Posterior cingulate gyrus (tissue), 11 donors: ENCODE measurements at regions not wholly inside any gene's neighbourhood (a gene's known extent, or its start where the extent isn't known, plus 50 kb on each side); places are given as distances from the start of the nearest gene placed in this dataset.
A peak's percentile ranks its signal among the peaks of the same experiment; 100 is the strongest.
"Not testable (repeated sequence)": the region's sequence is repeated elsewhere in the genome, so short reads cannot be mapped to it uniquely, and the experiment has no call there.

Experiments
- DNase-seq, 10 donors: peaks; one replicate each; pipeline versions ENCODE4 v3.0.0 to v3.0.0-alpha.2; 2020 to 2021; ENCODE audit warnings: mixed read lengths in 3 of 10
- intact Hi-C: fragments of 100-400 bp; cut with DNase I; formaldehyde crosslinking; loops from one replicate; pipeline ENCODE4 v1.15.1; 2023

GRCh38 chr15:36191459-36191858 lies 388.0 kb upstream of the CDIN1 start:
- intact Hi-C loops: no loop called here
- DNase-seq: no peak

- intact Hi-C loops: not testable (repeated sequence)
- peak in 1 of 10 donors; percentile 37 for DNase-seq
These were observed 383.9 kb upstream of the CDIN1 start for GRCh38 chr15:36195361-36196007.

GRCh38 chr15:36208868-36209582 lies 370.4 kb upstream of the CDIN1 start:
- intact Hi-C loops: no loop called here
- no peak for DNase-seq

GRCh38 chr15:36210426-36210825 lies 369.0 kb upstream of the CDIN1 start:
- intact Hi-C loops: no loop called here

GRCh38 chr15:36218322-36218721 lies 361.1 kb upstream of the CDIN1 start:
- intact Hi-C loops: no loop called here
- no peak for DNase-seq

More at GRCh38 chr15:36210426-36210825, 369.0 kb upstream of the CDIN1 start:
- no peak for DNase-seq

- DNase-seq: no peak
- intact Hi-C loops: no loop called here
These were observed 360.4 kb upstream of the CDIN1 start for GRCh38 chr15:36218991-36219390.

- intact Hi-C loops: no loop called here
- no peak for DNase-seq
These were observed 357.4 kb upstream of the CDIN1 start for GRCh38 chr15:36221992-36222391.

- no peak for DNase-seq
- intact Hi-C loops: no loop called here
These were observed 348.6 kb upstream of the CDIN1 start for GRCh38 chr15:36230776-36231175.

GRCh38 chr15:36232491-36232890 lies 346.9 kb upstream of the CDIN1 start:
- intact Hi-C loops: no loop called here

GRCh38 chr15:36234743-36235142 lies 344.7 kb upstream of the CDIN1 start:
- DNase-seq: no peak
- intact Hi-C loops: no loop called here

More at GRCh38 chr15:36232491-36232890, 346.9 kb upstream of the CDIN1 start:
- no peak for DNase-seq

GRCh38 chr15:36235173-36235572 lies 344.3 kb upstream of the CDIN1 start:
- intact Hi-C loops: no loop called here
- no peak for DNase-seq

- intact Hi-C loops: no loop called here
- DNase-seq: no peak
These were observed 339.9 kb upstream of the CDIN1 start for GRCh38 chr15:36239509-36239908.

- no peak for DNase-seq
- intact Hi-C loops: no loop called here
These were observed 328.0 kb upstream of the CDIN1 start for GRCh38 chr15:36251450-36251849.

GRCh38 chr15:36252146-36252711 lies 327.2 kb upstream of the CDIN1 start:
- intact Hi-C loops: no loop called here
- DNase-seq: no peak

- intact Hi-C loops: no loop called here
- DNase-seq: no peak
These were observed 325.0 kb upstream of the CDIN1 start for GRCh38 chr15:36254426-36254825.

- intact Hi-C loops: no loop called here
- DNase-seq: no peak
These were observed 323.0 kb upstream of the CDIN1 start for GRCh38 chr15:36256404-36256807.

- no peak for DNase-seq
- intact Hi-C loops: no loop called here
These were observed 315.8 kb upstream of the CDIN1 start for GRCh38 chr15:36263666-36264065.

- no peak for DNase-seq
These were observed 314.0 kb upstream of the CDIN1 start for GRCh38 chr15:36265422-36265821.

GRCh38 chr15:36271048-36271447 lies 308.4 kb upstream of the CDIN1 start:
- intact Hi-C loops: no loop called here

More at GRCh38 chr15:36265422-36265821, 314.0 kb upstream of the CDIN1 start:
- intact Hi-C loops: no loop called here

GRCh38 chr15:36275656-36276055 lies 303.8 kb upstream of the CDIN1 start:
- no peak for DNase-seq
- intact Hi-C loops: no loop called here

More at GRCh38 chr15:36271048-36271447, 308.4 kb upstream of the CDIN1 start:
- no peak for DNase-seq

GRCh38 chr15:36278219-36278618 lies 301.2 kb upstream of the CDIN1 start:
- no peak for DNase-seq
- intact Hi-C loops: no loop called here

GRCh38 chr15:36282821-36283220 lies 296.6 kb upstream of the CDIN1 start:
- no peak for DNase-seq
- intact Hi-C loops: no loop called here
